GM18505 (cell line): ENCODE measurements at regions not wholly inside any gene's neighbourhood (a gene's known extent, or its start where the extent isn't known, plus 50 kb on each side); places are given as distances from the start of the nearest gene placed in this dataset.
"Not testable (repeated sequence)": the region's sequence is repeated elsewhere in the genome, so short reads cannot be mapped to it uniquely, and the experiment has no call there.

Experiments
- ATAC-seq: cut with Tn5 transposase; IDR thresholded peaks from one replicate; pipeline ENCODE4 v1.9.1; 2021; ENCODE audit not compliant: unreplicated experiment
- POLR2A ChIP-seq: IDR thresholded peaks from 4 replicates; pipeline ENCODE4 v1.6.1; 2011; ENCODE audit warnings: borderline replicate concordance; ENCODE audit not compliant: insufficient read depth, insufficient read length; ENCODE audit errors: extremely low read depth

GRCh38 chr10:26621243-26621888 is 76.1 kb upstream of the PDSS1 start:
- ATAC-seq, result no peak
- TF ChIP-seq POLR2A, result no peak

GRCh38 chr10:26621889-26622711 is 75.4 kb upstream of the PDSS1 start:
- TF ChIP-seq POLR2A, result no peak
- peak; percentile 65 for ATAC-seq

GRCh38 chr10:26622891-26623290 is 74.6 kb upstream of the PDSS1 start:
- no peak for ATAC-seq
- no peak for TF ChIP-seq POLR2A

GRCh38 chr10:26624006-26624405 is 73.5 kb upstream of the PDSS1 start:
- no peak for TF ChIP-seq POLR2A
- ATAC-seq, result no peak

GRCh38 chr10:26626066-26626465 is 71.4 kb upstream of the PDSS1 start:
- ATAC-seq, result no peak
- no peak for TF ChIP-seq POLR2A

- no peak for TF ChIP-seq POLR2A
- ATAC-seq, result no peak
Measured at GRCh38 chr10:26627324-26627723, 70.2 kb upstream of the PDSS1 start.

- ATAC-seq, result no peak
- no peak for TF ChIP-seq POLR2A
Measured at GRCh38 chr10:26628395-26628794, 69.1 kb upstream of the PDSS1 start.

GRCh38 chr10:26632171-26632570 is 65.3 kb upstream of the PDSS1 start:
- not testable (repeated sequence) for ATAC-seq

- not testable (repeated sequence) for ATAC-seq
Measured at GRCh38 chr10:26634111-26634510, 63.4 kb upstream of the PDSS1 start.

- no peak for ATAC-seq
Measured at GRCh38 chr10:26637521-26638275, 59.8 kb upstream of the PDSS1 start.

GRCh38 chr10:26640391-26640790 is 57.1 kb upstream of the PDSS1 start:
- no peak for ATAC-seq
- no peak for TF ChIP-seq POLR2A

More at GRCh38 chr10:26637521-26638275, 59.8 kb upstream of the PDSS1 start:
- TF ChIP-seq POLR2A, result no peak

- TF ChIP-seq POLR2A, result no peak
- no peak for ATAC-seq
Measured at GRCh38 chr10:26642896-26643653, 54.4 kb upstream of the PDSS1 start.

GRCh38 chr10:26647602-26648244 is 49.8 kb upstream of the PDSS1 start:
- no peak for TF ChIP-seq POLR2A
- no peak for ATAC-seq
